Liver (tissue), 8 donors: ENCODE measurements at regions not wholly inside any gene's neighbourhood (a gene's known extent, or its start where the extent isn't known, plus 50 kb on each side); places are given as distances from the start of the nearest gene placed in this dataset.

Experiments
- DNase-seq: peaks from one replicate; pipeline ENCODE4 v3.0.0-alpha.2; 2017; ENCODE audit warnings: low spot score
- H3K27ac ChIP-seq, 2 donors: one replicate each; pipeline ENCODE4 v1.7.0; 2013; ENCODE audit warnings: inconsistent platforms in 2 of 2, low read length in 2 of 2, control low read depth in 1 of 2, low read depth in 1 of 2, mild to moderate bottlenecking in 1 of 2
- H3K27me3 ChIP-seq, 4 donors: one replicate each; pipeline versions ENCODE4 v1.6.1 to v1.7.0; 2013; ENCODE audit warnings: low read length in 3 of 4, inconsistent platforms in 1 of 4, mild to moderate bottlenecking in 1 of 4, moderate library complexity in 1 of 4; ENCODE audit not compliant: control insufficient read depth in 4 of 4, insufficient read depth in 4 of 4
- H3K36me3 ChIP-seq, 4 donors: one replicate each; pipeline versions ENCODE4 v1.6.1 to v1.7.0; 2013; ENCODE audit warnings: low read length in 3 of 4, mild to moderate bottlenecking in 3 of 4, low read depth in 1 of 4, moderate library complexity in 1 of 4; ENCODE audit not compliant: control insufficient read depth in 4 of 4, insufficient read depth in 3 of 4
- H3K4me1 ChIP-seq, 4 donors: one replicate each; pipeline versions ENCODE4 v1.6.1 to v1.7.0; 2013; ENCODE audit warnings: low read length in 3 of 4, mild to moderate bottlenecking in 3 of 4, moderate library complexity in 1 of 4; ENCODE audit not compliant: control insufficient read depth in 4 of 4, insufficient read depth in 4 of 4
- H3K4me3 ChIP-seq, 3 donors: one replicate each; pipeline versions ENCODE4 v1.6.1 to v1.7.0; 2013; ENCODE audit warnings: low read length in 3 of 3, control low read depth in 1 of 3, low read depth in 1 of 3, mild to moderate bottlenecking in 1 of 3
- H3K9ac ChIP-seq, 2 donors: one replicate each; pipeline ENCODE4 v1.7.0; 2013; ENCODE audit warnings: low read length in 2 of 2, mild to moderate bottlenecking in 2 of 2, moderate library complexity in 2 of 2, control low read depth in 1 of 2, low read depth in 1 of 2
- H3K9me3 ChIP-seq, 4 donors: one replicate each; pipeline versions ENCODE4 v1.6.1 to v1.7.0; 2013; ENCODE audit warnings: low read length in 3 of 4; ENCODE audit not compliant: control insufficient read depth in 4 of 4
- ATF3 ChIP-seq: IDR thresholded peaks from 2 replicates; pipeline ENCODE4 v1.6.1; 2016; ENCODE audit warnings: antibody characterized with exemption
- EGR1 ChIP-seq, 2 donors: IDR thresholded peaks; 2 replicates each; pipeline ENCODE4 v1.6.1; 2016 to 2018; ENCODE audit warnings: antibody characterized with exemption in 2 of 2, low read depth in 2 of 2
- FOXA1 ChIP-seq: IDR thresholded peaks from 2 replicates; pipeline ENCODE4 v1.6.1; 2016; ENCODE audit warnings: antibody characterized with exemption
- FOXA2 ChIP-seq: IDR thresholded peaks from 2 replicates; pipeline ENCODE4 v1.6.1; 2016; ENCODE audit warnings: antibody characterized with exemption
- GABPA ChIP-seq, 2 donors: IDR thresholded peaks in 1 of 2; conservative IDR thresholded peaks in 1 of 2; 2 replicates each; pipeline ENCODE4 v1.6.1; 2016; ENCODE audit warnings: antibody characterized with exemption in 2 of 2, mild to moderate bottlenecking in 1 of 2, moderate library complexity in 1 of 2
- HNF4A ChIP-seq, 2 donors: conservative IDR thresholded peaks; 2 replicates each; pipeline ENCODE4 v1.6.1; 2016; ENCODE audit warnings: antibody characterized with exemption in 2 of 2, mild to moderate bottlenecking in 2 of 2
- HNF4G ChIP-seq: IDR thresholded peaks from 2 replicates; pipeline ENCODE4 v1.6.1; 2016; ENCODE audit warnings: antibody characterized with exemption
- JUND ChIP-seq, 2 donors: IDR thresholded peaks; 2 replicates each; pipeline ENCODE4 v1.6.1; 2016; ENCODE audit warnings: antibody characterized with exemption in 2 of 2
- NR2F2 ChIP-seq: IDR thresholded peaks from 2 replicates; pipeline ENCODE4 v1.6.1; 2016; ENCODE audit warnings: antibody characterized with exemption
- RAD21 ChIP-seq, 2 donors: IDR thresholded peaks; 2 replicates each; pipeline ENCODE4 v1.6.1; 2016; ENCODE audit warnings: antibody characterized with exemption in 2 of 2, mild to moderate bottlenecking in 2 of 2
- REST ChIP-seq: IDR thresholded peaks from 2 replicates; pipeline ENCODE4 v1.6.1; 2016; ENCODE audit warnings: antibody characterized with exemption, mild to moderate bottlenecking
- RXRA ChIP-seq, 2 donors: IDR thresholded peaks; 2 replicates each; pipeline ENCODE4 v1.6.1; 2017 to 2018; ENCODE audit warnings: antibody characterized with exemption in 2 of 2, mild to moderate bottlenecking in 1 of 2
- SP1 ChIP-seq: IDR thresholded peaks from 2 replicates; pipeline ENCODE4 v1.6.1; 2018; ENCODE audit warnings: antibody characterized with exemption, mild to moderate bottlenecking
- TAF1 ChIP-seq: conservative IDR thresholded peaks from 2 replicates; pipeline ENCODE4 v1.6.1; 2016; ENCODE audit warnings: antibody characterized with exemption, mild to moderate bottlenecking
- YY1 ChIP-seq: IDR thresholded peaks from 2 replicates; pipeline ENCODE4 v1.6.1; 2016; ENCODE audit warnings: antibody characterized with exemption, mild to moderate bottlenecking
- ZBTB33 ChIP-seq: IDR thresholded peaks from 2 replicates; pipeline ENCODE4 v1.6.1; 2016; ENCODE audit warnings: antibody characterized with exemption
- WGBS: extraction: QIAGEN DNeasy Blood & Tissue Kit; methylation state at CpG from one replicate; pipeline ENCODE4 v1.1.7; 2013; 5-methylcytosine and 5-hydroxymethylcytosine counted together
- TF ChIP-seq, protein P1 (sequence below): fragments of 150-350 bp; IDR thresholded peaks from 2 replicates; pipeline ENCODE4 v1.5.1; 2017; ENCODE audit warnings: improper control_type of control experiment, low read depth, low read length; ENCODE audit not compliant: missing input control
- TF ChIP-seq, protein P2 (sequence below): IDR thresholded peaks from 2 replicates; pipeline ENCODE4 v1.6.1; 2016; ENCODE audit warnings: antibody characterized with exemption
- donor health status: healthy.
- donor health status: healthy.
- donor health status: healthy.
- donor health status: healthy.
- donor health status: healthy.

- H3K36me3 ChIP-seq = no peaks in the 10 kb centered on the region
- DNase-seq = no peak
Measured at GRCh38 chr6:110558575-110558974, 82.2 kb upstream of the SLC22A16 start.

More at GRCh38 chr6:110558575-110558974, 82.2 kb upstream of the SLC22A16 start:
- no peaks in the 10 kb centered on the region for H3K27me3 ChIP-seq
- H3K4me3 ChIP-seq = no peak overlapping the region
- H3K9me3 ChIP-seq = no peaks in the 10 kb centered on the region
- no peak overlapping the region for H3K9ac ChIP-seq
- no peak overlapping the region for H3K27ac ChIP-seq
- peaks cover 0 to 4% (median 3%) of the 10 kb centered on the region in 4 donors for H3K4me1 ChIP-seq
- TF ChIP-seq RXRA (IDR thresholded peaks at IDR 0.05) (no peak), RAD21 (IDR thresholded peaks at IDR 0.05) (no peak), JUND (IDR thresholded peaks at IDR 0.05) (no peak), NR2F2 (no peak), HNF4A (conservative IDR thresholded peaks at IDR 0.05) (no peak), TAF1 (no peak), YY1 (no peak), ZBTB33 (no peak), ATF3 (no peak), GABPA (IDR thresholded peaks at IDR 0.05 in 1 of 2, conservative IDR thresholded peaks at IDR 0.05 in 1 of 2) (no peak), FOXA2 (no peak), REST (no peak), SP1 (no peak), EGR1 (IDR thresholded peaks at IDR 0.05; ENCODE audit: low read depth in 2 of 2) (no peak), FOXA1 (no peak), HNF4G (no peak)
- TF ChIP-seq, protein P1, sequence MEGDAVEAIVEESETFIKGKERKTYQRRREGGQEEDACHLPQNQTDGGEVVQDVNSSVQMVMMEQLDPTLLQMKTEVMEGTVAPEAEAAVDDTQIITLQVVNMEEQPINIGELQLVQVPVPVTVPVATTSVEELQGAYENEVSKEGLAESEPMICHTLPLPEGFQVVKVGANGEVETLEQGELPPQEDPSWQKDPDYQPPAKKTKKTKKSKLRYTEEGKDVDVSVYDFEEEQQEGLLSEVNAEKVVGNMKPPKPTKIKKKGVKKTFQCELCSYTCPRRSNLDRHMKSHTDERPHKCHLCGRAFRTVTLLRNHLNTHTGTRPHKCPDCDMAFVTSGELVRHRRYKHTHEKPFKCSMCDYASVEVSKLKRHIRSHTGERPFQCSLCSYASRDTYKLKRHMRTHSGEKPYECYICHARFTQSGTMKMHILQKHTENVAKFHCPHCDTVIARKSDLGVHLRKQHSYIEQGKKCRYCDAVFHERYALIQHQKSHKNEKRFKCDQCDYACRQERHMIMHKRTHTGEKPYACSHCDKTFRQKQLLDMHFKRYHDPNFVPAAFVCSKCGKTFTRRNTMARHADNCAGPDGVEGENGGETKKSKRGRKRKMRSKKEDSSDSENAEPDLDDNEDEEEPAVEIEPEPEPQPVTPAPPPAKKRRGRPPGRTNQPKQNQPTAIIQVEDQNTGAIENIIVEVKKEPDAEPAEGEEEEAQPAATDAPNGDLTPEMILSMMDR = no peak
- TF ChIP-seq, protein P2, sequence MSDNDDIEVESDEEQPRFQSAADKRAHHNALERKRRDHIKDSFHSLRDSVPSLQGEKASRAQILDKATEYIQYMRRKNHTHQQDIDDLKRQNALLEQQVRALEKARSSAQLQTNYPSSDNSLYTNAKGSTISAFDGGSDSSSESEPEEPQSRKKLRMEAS = no peak
- WGBS = 60% methylated on average over 5 of the region's 5 CpGs
